Mucosa of descending colon (tissue), 3 donors: ENCODE measurements at regions not wholly inside any gene's neighbourhood (a gene's known extent, or its start where the extent isn't known, plus 50 kb on each side); places are given as distances from the start of the nearest gene placed in this dataset.

Source experiments
- ATAC-seq: fragments of 200-7000 bp; cut with Tn5 transposase; one replicate; pipeline ENCODE4 v1.9.1; 2020; ENCODE audit warnings: mild to moderate bottlenecking, moderate library complexity
- DNase-seq, 3 donors: peaks; one replicate each; pipeline ENCODE4 v3.0.0-alpha.2; 2020
- H3K36me3 ChIP-seq: fragments of 200-600 bp; one replicate; pipeline ENCODE4 v1.8.0; 2021; ENCODE audit warnings: low read depth, mild to moderate bottlenecking
- H3K4me1 ChIP-seq: fragments of 200-600 bp; one replicate; pipeline ENCODE4 v1.8.0; 2021; ENCODE audit warnings: low read depth, mild to moderate bottlenecking
- H3K4me3 ChIP-seq: fragments of 200-600 bp; one replicate; pipeline ENCODE4 v1.8.0; 2021; ENCODE audit warnings: mild to moderate bottlenecking
- H3K9me3 ChIP-seq: fragments of 200-600 bp; one replicate; pipeline ENCODE4 v1.8.0; 2021; ENCODE audit warnings: mild to moderate bottlenecking
- CTCF ChIP-seq: fragments of 200-600 bp; IDR thresholded peaks from one replicate; pipeline ENCODE4 v1.8.0; 2022; ENCODE audit warnings: antibody characterized with exemption, mild to moderate bottlenecking
- intact Hi-C, 2 donors: fragments of 100-400 bp; cut with DNase I in 1 of 2; cut with micrococcal nuclease in 1 of 2; formaldehyde crosslinking; loops; one replicate each; pipeline versions ENCODE4 v1.11.0 to v1.11.1; 2022; cut with DNase I, micrococcal nuclease
- donor health status: DM: no; HTN: no; CAD: no; lungs with moderate emphysema.
- donor health status: DM: no; HTN: no; CAD: no.
- donor health status: DM: no; HTN: yes; CAD: no.

GRCh38 chr12:66763467-66763866 lies 84.6 kb upstream of the GRIP1 start:
- ATAC-seq: no peak
- no peaks in the 10 kb centered on the region for H3K9me3 ChIP-seq
- no peaks in the 10 kb centered on the region for H3K36me3 ChIP-seq
- no peak for DNase-seq
- no peak for TF ChIP-seq CTCF
- H3K4me3 ChIP-seq: no peak overlapping the region
- H3K4me1 ChIP-seq: no peaks in the 10 kb centered on the region
- intact Hi-C loops: no loop called here

GRCh38 chr12:66765204-66765603 lies 86.3 kb upstream of the GRIP1 start:
- Histone ChIP-seq H3K4me1 (no peaks in the 10 kb centered on the region), H3K4me3 (no peak overlapping the region), H3K36me3 (no peaks in the 10 kb centered on the region), H3K9me3 (no peaks in the 10 kb centered on the region)
- intact Hi-C loops: no loop called here
- DNase-seq (no peak), ATAC-seq (no peak)
- no peak for TF ChIP-seq CTCF

GRCh38 chr12:66767536-66767935 lies 88.7 kb upstream of the GRIP1 start:
- no peak for TF ChIP-seq CTCF
- no peaks in the 10 kb centered on the region for H3K9me3 ChIP-seq
- ATAC-seq: no peak
- no peak for DNase-seq
- no peaks in the 10 kb centered on the region for H3K4me1 ChIP-seq
- intact Hi-C loops: no loop called here
- no peaks in the 10 kb centered on the region for H3K36me3 ChIP-seq
- no peak overlapping the region for H3K4me3 ChIP-seq

- Histone ChIP-seq H3K4me3 (no peak overlapping the region), H3K9me3 (no peaks in the 10 kb centered on the region), H3K4me1 (no peaks in the 10 kb centered on the region), H3K36me3 (no peaks in the 10 kb centered on the region)
- intact Hi-C loops: no loop called here
- DNase-seq (peak in 1 of 3 donors; percentile 28), ATAC-seq (peak; percentile 93)
- no peak for TF ChIP-seq CTCF
Observed at GRCh38 chr12:66768293-66768692, 89.4 kb upstream of the GRIP1 start.

- DNase-seq (no peak), ATAC-seq (no peak)
- intact Hi-C loops: no loop called here
- Histone ChIP-seq H3K4me1 (no peaks in the 10 kb centered on the region), H3K4me3 (no peak overlapping the region), H3K9me3 (no peaks in the 10 kb centered on the region), H3K36me3 (no peaks in the 10 kb centered on the region)
- no peak for TF ChIP-seq CTCF
Observed at GRCh38 chr12:66774929-66775328, 96.1 kb upstream of the GRIP1 start.

- no peak for TF ChIP-seq CTCF
- Histone ChIP-seq H3K4me3 (no peak overlapping the region), H3K9me3 (no peaks in the 10 kb centered on the region), H3K4me1 (no peaks in the 10 kb centered on the region), H3K36me3 (no peaks in the 10 kb centered on the region)
- ATAC-seq: no peak
- intact Hi-C loops: no loop called here
- DNase-seq: no peak
Observed at GRCh38 chr12:66775871-66776270, 97.0 kb upstream of the GRIP1 start.
